Calu3 (cell line): ENCODE measurements at regions not wholly inside any gene's neighbourhood (a gene's known extent, or its start where the extent isn't known, plus 50 kb on each side); places are given as distances from the start of the nearest gene placed in this dataset.

Source experiments
- BruUV-seq: library from RNA; stranded (reverse); fragments of 400-500 nt; replicated peaks from 2 replicates; lab custom pipeline; 2021; lab: Mats Ljungman, UMichigan
- CTCF ChIA-PET: fragments of 300-600 bp; sonication (Branson Sonifier 250); formaldehyde crosslinking; loops from one replicate; lab custom pipeline; 2022; ENCODE audit warnings: antibody characterized with exemption; lab: Charles Lee
- DNase-seq: peaks from one replicate; pipeline ENCODE4 v3.0.0; 2022
- H3K27ac Mint-ChIP-seq: one replicate; pipeline ENCODE4 v1.8.0; 2022; ENCODE audit warnings: mixed read lengths; ENCODE audit not compliant: unreplicated experiment
- H3K27me3 Mint-ChIP-seq: one replicate; pipeline ENCODE4 v1.8.0; 2022; ENCODE audit warnings: mixed read lengths; ENCODE audit not compliant: unreplicated experiment
- H3K36me3 Mint-ChIP-seq: one replicate; pipeline ENCODE4 v1.8.0; 2022; ENCODE audit warnings: mild to moderate bottlenecking, moderate library complexity, mixed read lengths; ENCODE audit not compliant: insufficient read depth, unreplicated experiment
- H3K4me1 Mint-ChIP-seq: one replicate; pipeline ENCODE4 v1.8.0; 2022; ENCODE audit warnings: mild to moderate bottlenecking, low read depth, mixed read lengths; ENCODE audit not compliant: unreplicated experiment
- H3K4me3 Mint-ChIP-seq: one replicate; pipeline ENCODE4 v1.8.0; 2022; ENCODE audit warnings: mild to moderate bottlenecking, low read depth, moderate library complexity, mixed read lengths; ENCODE audit not compliant: unreplicated experiment
- H3K9me3 Mint-ChIP-seq: one replicate; pipeline ENCODE4 v1.8.0; 2022; ENCODE audit warnings: low read depth, mixed read lengths; ENCODE audit not compliant: unreplicated experiment
- intact Hi-C: fragments of 100-400 bp; cut with micrococcal nuclease; formaldehyde crosslinking; loops from one replicate; pipeline ENCODE4 v1.10.0; 2022; ENCODE audit not compliant: unreplicated experiment
- TF ChIP-seq, protein P1 (sequence below): fragments of 200-600 bp; IDR thresholded peaks from one replicate; pipeline ENCODE4 v1.8.0; 2022; ENCODE audit warnings: antibody characterized with exemption; ENCODE audit not compliant: unreplicated experiment

DNA sequence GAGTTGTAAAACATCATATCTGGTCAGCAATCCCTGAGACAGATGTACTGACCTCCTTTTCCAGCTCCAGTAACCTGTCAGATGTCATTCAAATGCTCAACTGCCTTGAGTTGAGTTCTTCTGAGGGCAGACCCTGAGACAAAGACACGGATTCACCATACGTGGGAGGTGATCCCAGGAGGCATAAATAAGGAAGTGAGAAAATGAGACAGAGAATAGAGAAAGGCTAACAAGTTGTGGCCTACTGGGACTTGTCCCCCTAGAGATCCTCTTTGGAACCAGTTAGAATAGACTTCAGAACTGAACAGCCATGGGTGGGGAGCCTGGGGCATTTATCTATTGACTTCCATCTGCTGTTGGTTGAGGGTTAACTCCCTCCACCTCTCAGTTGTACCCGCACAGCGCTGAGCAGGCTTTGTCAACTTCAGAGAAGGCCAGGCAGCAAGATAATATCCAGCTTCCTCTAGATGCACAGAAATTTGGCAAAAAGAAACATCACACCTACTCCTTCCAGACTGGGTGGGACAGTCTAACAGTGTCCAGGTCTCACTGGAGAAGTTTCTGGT is 123.0 kb upstream of the DYNLRB2 start:
- Mint-ChIP-seq H3K4me1 (no peaks in the 10 kb centered on the region), H3K27me3 (no peaks in the 10 kb centered on the region), H3K9me3 (no peaks in the 10 kb centered on the region), H3K36me3 (no peaks in the 10 kb centered on the region), H3K27ac (no peak overlapping the region), H3K4me3 (no peak overlapping the region)
- no peak for DNase-seq
- CTCF ChIA-PET, result no interaction called here
- no TSS peak for BruUV-seq
- intact Hi-C loops, result no loop called here
- TF ChIP-seq, protein P1, sequence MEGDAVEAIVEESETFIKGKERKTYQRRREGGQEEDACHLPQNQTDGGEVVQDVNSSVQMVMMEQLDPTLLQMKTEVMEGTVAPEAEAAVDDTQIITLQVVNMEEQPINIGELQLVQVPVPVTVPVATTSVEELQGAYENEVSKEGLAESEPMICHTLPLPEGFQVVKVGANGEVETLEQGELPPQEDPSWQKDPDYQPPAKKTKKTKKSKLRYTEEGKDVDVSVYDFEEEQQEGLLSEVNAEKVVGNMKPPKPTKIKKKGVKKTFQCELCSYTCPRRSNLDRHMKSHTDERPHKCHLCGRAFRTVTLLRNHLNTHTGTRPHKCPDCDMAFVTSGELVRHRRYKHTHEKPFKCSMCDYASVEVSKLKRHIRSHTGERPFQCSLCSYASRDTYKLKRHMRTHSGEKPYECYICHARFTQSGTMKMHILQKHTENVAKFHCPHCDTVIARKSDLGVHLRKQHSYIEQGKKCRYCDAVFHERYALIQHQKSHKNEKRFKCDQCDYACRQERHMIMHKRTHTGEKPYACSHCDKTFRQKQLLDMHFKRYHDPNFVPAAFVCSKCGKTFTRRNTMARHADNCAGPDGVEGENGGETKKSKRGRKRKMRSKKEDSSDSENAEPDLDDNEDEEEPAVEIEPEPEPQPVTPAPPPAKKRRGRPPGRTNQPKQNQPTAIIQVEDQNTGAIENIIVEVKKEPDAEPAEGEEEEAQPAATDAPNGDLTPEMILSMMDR, result no peak

DNA sequence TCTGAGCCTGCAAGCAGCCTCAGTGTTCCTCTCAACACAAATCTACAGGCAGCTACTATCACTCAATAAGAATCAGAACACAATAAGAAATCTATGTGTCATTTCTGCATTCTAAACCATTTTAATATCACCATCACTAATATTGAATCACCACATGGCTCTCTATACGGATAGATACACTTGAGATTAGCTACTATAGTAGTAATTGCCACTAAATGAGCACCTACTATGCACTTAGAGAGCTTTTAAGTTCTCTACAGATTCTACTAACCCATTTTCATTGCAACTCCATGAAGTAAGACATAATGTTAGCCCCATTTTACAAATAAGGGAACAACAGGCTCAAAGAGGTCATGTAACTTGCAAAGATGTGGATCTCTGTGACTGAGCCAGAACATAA is 132.8 kb upstream of the DYNLRB2 start:
- CTCF ChIA-PET, result no interaction called here
- H3K4me1 Mint-ChIP-seq, result no peaks in the 10 kb centered on the region

DNA sequence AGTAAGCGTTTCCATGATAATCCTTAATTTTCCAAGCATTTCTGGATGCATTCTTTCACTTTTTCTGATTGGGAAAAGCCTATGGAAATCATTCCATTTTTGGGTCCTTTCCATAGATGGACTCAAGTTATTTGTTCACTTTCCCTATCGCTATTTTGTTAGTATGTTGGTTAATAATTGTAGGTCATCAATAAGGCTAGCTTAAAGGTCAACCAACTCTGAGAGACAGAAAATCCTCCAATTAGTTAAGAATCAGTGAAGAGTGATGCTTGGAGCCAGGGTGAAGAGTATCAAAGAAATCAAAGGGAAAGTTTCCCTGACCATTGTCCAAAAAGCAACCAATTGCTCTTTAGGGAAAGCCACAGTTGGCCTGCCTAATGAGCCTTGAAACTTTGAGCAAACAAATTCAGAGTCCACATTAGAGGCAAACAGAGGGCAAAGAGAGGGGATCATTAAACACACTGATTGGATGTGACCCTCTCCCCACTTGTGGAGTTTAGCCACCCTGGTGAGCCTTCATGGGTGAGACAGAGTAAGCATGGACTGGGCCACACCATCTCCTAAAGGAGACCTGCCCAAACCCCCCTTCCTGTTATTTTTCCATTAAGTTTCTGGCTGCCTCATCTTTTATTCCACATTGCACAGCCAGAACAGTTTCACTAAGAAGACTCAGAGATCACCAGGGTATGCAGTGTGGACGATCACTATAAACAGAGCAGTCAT is 133.4 kb upstream of the DYNLRB2 start:
- Mint-ChIP-seq H3K36me3 (no peaks in the 10 kb centered on the region), H3K4me1 (no peaks in the 10 kb centered on the region), H3K27ac (no peak overlapping the region), H3K27me3 (peaks cover 13% of the 10 kb centered on the region), H3K4me3 (no peak overlapping the region), H3K9me3 (peaks cover 2% of the 10 kb centered on the region)
- no peak for DNase-seq
- intact Hi-C loops, result no loop called here
- CTCF ChIA-PET, result no interaction called here
- no TSS peak for BruUV-seq
- TF ChIP-seq, protein P1, result no peak

More for the DNA sequence above, 132.8 kb upstream of the DYNLRB2 start:
- DNase-seq, result no peak
- Mint-ChIP-seq H3K27ac (no peak overlapping the region), H3K9me3 (peaks cover 2% of the 10 kb centered on the region), H3K27me3 (peaks cover 13% of the 10 kb centered on the region), H3K4me3 (no peak overlapping the region), H3K36me3 (no peaks in the 10 kb centered on the region)
- no TSS peak for BruUV-seq
- intact Hi-C loops, result no loop called here
- TF ChIP-seq, protein P1, result no peak

DNA sequence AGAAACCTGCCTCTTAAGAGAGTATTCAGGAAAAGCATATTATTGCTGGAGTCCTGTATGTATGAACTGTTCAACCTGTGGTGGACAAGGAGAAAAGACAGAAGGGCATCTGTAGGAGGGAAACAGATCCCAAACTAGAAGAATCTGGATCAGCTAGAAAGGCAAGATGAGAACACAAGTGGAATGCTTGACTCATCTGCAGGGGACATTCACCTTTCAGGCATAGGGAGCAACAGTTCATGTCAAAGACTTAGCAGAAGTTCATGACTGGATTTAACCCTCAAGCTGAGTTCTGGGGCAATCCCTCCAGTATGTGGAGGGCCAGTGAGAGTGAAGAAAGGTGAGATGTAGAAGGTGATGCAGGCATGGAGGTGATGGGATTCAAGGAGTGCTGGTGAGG is 135.9 kb upstream of the DYNLRB2 start:
- H3K4me1 Mint-ChIP-seq, result no peaks in the 10 kb centered on the region
- no peak overlapping the region for H3K4me3 Mint-ChIP-seq
- CTCF ChIA-PET, result interaction anchor here (0.8 kb wide), 1 partner anchor 942 kb away, joined by 3 read pairs; no protein-coding TSS in a partner anchor
- DNase-seq, result no peak
- peaks cover 1% of the 10 kb centered on the region for H3K9me3 Mint-ChIP-seq
- H3K27ac Mint-ChIP-seq, result no peak overlapping the region
- TF ChIP-seq, protein P1, result no peak
- BruUV-seq, result no TSS peak
- peaks cover 13% of the 10 kb centered on the region for H3K27me3 Mint-ChIP-seq
- no peaks in the 10 kb centered on the region for H3K36me3 Mint-ChIP-seq
- intact Hi-C loops, result no loop called here
